SH-SY5Y (cell line): ENCODE measurements at regions not wholly inside any gene's neighbourhood (a gene's known extent, or its start where the extent isn't known, plus 50 kb on each side); places are given as distances from the start of the nearest gene placed in this dataset.
A peak's percentile ranks its signal among the peaks of the same experiment; 100 is the strongest.

Experiments
- GATA2 ChIP-seq: IDR thresholded peaks from 2 replicates; pipeline ENCODE4 v1.6.1; 2011; ENCODE audit warnings: mild to moderate bottlenecking, low read depth, low read length
- GATA3 ChIP-seq: IDR thresholded peaks from 2 replicates; pipeline ENCODE4 v1.6.1; 2011; ENCODE audit warnings: low read depth, mild to moderate bottlenecking, low read length, moderate library complexity

GRCh38 chr1:50271968-50272578 is 151.2 kb downstream of the DMRTA2 start:
- TF ChIP-seq GATA3 (no peak), GATA2 (no peak)

GRCh38 chr1:50271337-50271736 is 151.9 kb downstream of the DMRTA2 start:
- TF ChIP-seq GATA3 = no peak
- peak; percentile 36; the same call in 1 of the 2 replicates for TF ChIP-seq GATA2

GRCh38 chr1:50270926-50271325 is 152.3 kb downstream of the DMRTA2 start:
- TF ChIP-seq GATA2 (no peak), GATA3 (no peak)

GRCh38 chr1:50268049-50268448 is 155.2 kb downstream of the DMRTA2 start:
- no peak for TF ChIP-seq GATA2
- no peak for TF ChIP-seq GATA3

- TF ChIP-seq GATA2 (no peak), GATA3 (no peak)
Measured at GRCh38 chr1:50266509-50266908, 156.7 kb downstream of the DMRTA2 start.

GRCh38 chr1:50265790-50266314 is 157.1 kb downstream of the ELAVL4 start:
- TF ChIP-seq GATA2 = peak; percentile 54
- no peak for TF ChIP-seq GATA3

- TF ChIP-seq GATA2 (no peak), GATA3 (no peak)
Measured at GRCh38 chr1:50264590-50264989, 155.9 kb downstream of the ELAVL4 start.

- no peak for TF ChIP-seq GATA2
- TF ChIP-seq GATA3 = no peak
Measured at GRCh38 chr1:50262436-50262835, 153.7 kb downstream of the ELAVL4 start.

GRCh38 chr1:50261951-50262350 is 153.2 kb downstream of the ELAVL4 start:
- TF ChIP-seq GATA2 (no peak), GATA3 (no peak)

- TF ChIP-seq GATA2 (no peak), GATA3 (no peak)
Measured at GRCh38 chr1:50257940-50258685, 149.4 kb downstream of the ELAVL4 start.

- TF ChIP-seq GATA3 (no peak), GATA2 (no peak)
Measured at GRCh38 chr1:50257029-50257428, 148.3 kb downstream of the ELAVL4 start.
